Lower leg skin (tissue), 3 donors: ENCODE measurements at regions not wholly inside any gene's neighbourhood (a gene's known extent, or its start where the extent isn't known, plus 50 kb on each side); places are given as distances from the start of the nearest gene placed in this dataset.

Experiments used
- POLR2A ChIP-seq, 2 donors: fragments of 450-650 bp; IDR thresholded peaks; one replicate each; pipeline ENCODE4 v1.6.1; 2016 to 2017; ENCODE audit warnings: antibody characterized with exemption in 2 of 2, mild to moderate bottlenecking in 1 of 2, moderate library complexity in 1 of 2
- TF ChIP-seq, protein P1 (sequence below), 3 donors: fragments of 450-650 bp; IDR thresholded peaks; one replicate each; pipeline ENCODE4 v1.5.1; 2016; ENCODE audit warnings: antibody characterized with exemption in 3 of 3, mild to moderate bottlenecking in 3 of 3, moderate library complexity in 2 of 3

DNA sequence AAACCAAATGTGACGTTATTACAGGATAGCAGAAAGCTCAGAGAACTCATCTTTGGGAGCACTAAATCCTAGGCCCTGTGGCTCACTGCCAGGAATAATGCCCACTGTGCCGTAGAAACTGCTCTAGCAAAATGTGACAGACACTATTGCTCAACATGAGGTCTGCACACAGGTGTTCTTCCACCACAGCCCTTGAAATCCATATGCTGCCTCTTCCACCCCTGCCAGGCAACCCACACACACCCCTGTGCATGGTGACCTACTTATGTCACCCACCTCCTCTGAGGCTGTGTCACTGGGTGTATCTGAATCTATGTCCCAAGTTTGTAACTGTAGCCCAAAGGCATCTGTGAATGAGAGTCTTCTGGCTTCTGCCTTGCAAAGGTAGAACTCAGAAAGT lies 66.1 kb upstream of the MBOAT2 start:
- TF ChIP-seq, protein P1, sequence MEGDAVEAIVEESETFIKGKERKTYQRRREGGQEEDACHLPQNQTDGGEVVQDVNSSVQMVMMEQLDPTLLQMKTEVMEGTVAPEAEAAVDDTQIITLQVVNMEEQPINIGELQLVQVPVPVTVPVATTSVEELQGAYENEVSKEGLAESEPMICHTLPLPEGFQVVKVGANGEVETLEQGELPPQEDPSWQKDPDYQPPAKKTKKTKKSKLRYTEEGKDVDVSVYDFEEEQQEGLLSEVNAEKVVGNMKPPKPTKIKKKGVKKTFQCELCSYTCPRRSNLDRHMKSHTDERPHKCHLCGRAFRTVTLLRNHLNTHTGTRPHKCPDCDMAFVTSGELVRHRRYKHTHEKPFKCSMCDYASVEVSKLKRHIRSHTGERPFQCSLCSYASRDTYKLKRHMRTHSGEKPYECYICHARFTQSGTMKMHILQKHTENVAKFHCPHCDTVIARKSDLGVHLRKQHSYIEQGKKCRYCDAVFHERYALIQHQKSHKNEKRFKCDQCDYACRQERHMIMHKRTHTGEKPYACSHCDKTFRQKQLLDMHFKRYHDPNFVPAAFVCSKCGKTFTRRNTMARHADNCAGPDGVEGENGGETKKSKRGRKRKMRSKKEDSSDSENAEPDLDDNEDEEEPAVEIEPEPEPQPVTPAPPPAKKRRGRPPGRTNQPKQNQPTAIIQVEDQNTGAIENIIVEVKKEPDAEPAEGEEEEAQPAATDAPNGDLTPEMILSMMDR (IDR thresholded peaks at IDR 0.05) = no peak
- TF ChIP-seq POLR2A (IDR thresholded peaks at IDR 0.05) = no peak
